MCF 10A (cell line): ENCODE measurements at regions not wholly inside any gene's neighbourhood (a gene's known extent, or its start where the extent isn't known, plus 50 kb on each side); places are given as distances from the start of the nearest gene placed in this dataset.

Experiments
- BruUV-seq: library from RNA; stranded (reverse); fragments of 400-500 nt; replicated peaks from 2 replicates; lab custom pipeline; 2021; lab: Mats Ljungman, UMichigan
- CTCF ChIA-PET: fragments of 300-600 bp; sonication (Branson Sonifier 250); formaldehyde crosslinking; extraction: SDS; loops from one replicate; lab custom pipeline; 2021; ENCODE audit warnings: antibody characterized with exemption, inconsistent platforms; lab: Yijun Ruan, JAX
- POLR2A ChIA-PET: fragments of 300-600, 350-650 bp; sonication (Branson Sonifier 250); formaldehyde crosslinking; extraction: SDS; loops from one replicate; lab custom pipeline; 2020; ENCODE audit warnings: antibody characterized with exemption, inconsistent platforms; lab: Yijun Ruan, JAX
- DNase-seq: peaks from one replicate; pipeline ENCODE4 v3.0.0-alpha.2; 2018; ENCODE audit not compliant: unreplicated experiment
- H3K27ac Mint-ChIP-seq: one replicate; pipeline ENCODE4 v1.8.0; 2022; ENCODE audit warnings: mild to moderate bottlenecking, low read depth, mixed read lengths; ENCODE audit not compliant: unreplicated experiment
- H3K27me3 Mint-ChIP-seq: one replicate; pipeline ENCODE4 v1.8.0; 2022; ENCODE audit warnings: mixed read lengths; ENCODE audit not compliant: insufficient read depth, unreplicated experiment
- H3K36me3 Mint-ChIP-seq: one replicate; pipeline ENCODE4 v1.8.0; 2022; ENCODE audit warnings: mild to moderate bottlenecking, moderate library complexity, mixed read lengths; ENCODE audit not compliant: insufficient read depth, unreplicated experiment
- H3K4me1 Mint-ChIP-seq: one replicate; pipeline ENCODE4 v1.8.0; 2022; ENCODE audit warnings: mixed read lengths; ENCODE audit not compliant: insufficient read depth, unreplicated experiment
- H3K4me3 Mint-ChIP-seq: one replicate; pipeline ENCODE4 v1.8.0; 2022; ENCODE audit warnings: mild to moderate bottlenecking, moderate library complexity, mixed read lengths; ENCODE audit not compliant: unreplicated experiment
- H3K9me3 Mint-ChIP-seq: one replicate; pipeline ENCODE4 v1.8.0; 2022; ENCODE audit warnings: mixed read lengths; ENCODE audit not compliant: unreplicated experiment
- intact Hi-C: fragments of 100-400 bp; cut with micrococcal nuclease; formaldehyde crosslinking; loops from 2 replicates; pipeline ENCODE4 v1.14.1; 2022
- TF ChIP-seq, protein P1 (sequence below): fragments of 200-600 bp; IDR thresholded peaks from one replicate; pipeline ENCODE4 v1.8.0; 2022; ENCODE audit warnings: antibody characterized with exemption, mild to moderate bottlenecking; ENCODE audit not compliant: unreplicated experiment

DNA sequence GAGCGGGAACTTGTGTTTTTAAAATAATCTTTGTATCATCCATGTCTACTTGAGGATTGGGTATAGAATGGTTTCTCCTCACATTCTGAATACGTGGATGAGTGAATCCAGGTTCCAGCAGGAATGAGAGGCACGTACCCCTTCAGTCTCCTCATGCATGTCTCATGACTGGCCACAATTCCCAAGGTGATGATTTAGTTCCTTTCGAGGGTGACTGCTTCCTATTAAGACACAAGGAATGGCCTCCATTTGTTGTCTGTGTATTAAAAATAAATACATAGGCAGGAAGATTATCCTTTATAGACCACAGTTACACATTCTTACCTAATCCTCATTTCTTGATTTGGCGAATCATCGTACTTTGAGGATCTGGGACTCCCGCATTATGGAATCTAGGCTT is 217.0 kb upstream of the LRIG1 start:
- intact Hi-C loops = loop anchor here (10.0 kb wide), 1 partner anchor 213 kb away; the partner anchor contains the start of gene LRIG1
- ChIA-PET CTCF (interaction anchor here (0.7 to 0.9 kb wide), 2 partner anchors 104 to 396 kb away, joined by 3 read pairs; no protein-coding TSS in a partner anchor), POLR2A (no interaction called here)
- H3K27ac Mint-ChIP-seq = no peak overlapping the region
- H3K4me3 Mint-ChIP-seq = no peak overlapping the region
- H3K36me3 Mint-ChIP-seq = no peaks in the 10 kb centered on the region
- no TSS peak for BruUV-seq
- DNase-seq = no peak
- H3K27me3 Mint-ChIP-seq = no peaks in the 10 kb centered on the region
- TF ChIP-seq, protein P1, sequence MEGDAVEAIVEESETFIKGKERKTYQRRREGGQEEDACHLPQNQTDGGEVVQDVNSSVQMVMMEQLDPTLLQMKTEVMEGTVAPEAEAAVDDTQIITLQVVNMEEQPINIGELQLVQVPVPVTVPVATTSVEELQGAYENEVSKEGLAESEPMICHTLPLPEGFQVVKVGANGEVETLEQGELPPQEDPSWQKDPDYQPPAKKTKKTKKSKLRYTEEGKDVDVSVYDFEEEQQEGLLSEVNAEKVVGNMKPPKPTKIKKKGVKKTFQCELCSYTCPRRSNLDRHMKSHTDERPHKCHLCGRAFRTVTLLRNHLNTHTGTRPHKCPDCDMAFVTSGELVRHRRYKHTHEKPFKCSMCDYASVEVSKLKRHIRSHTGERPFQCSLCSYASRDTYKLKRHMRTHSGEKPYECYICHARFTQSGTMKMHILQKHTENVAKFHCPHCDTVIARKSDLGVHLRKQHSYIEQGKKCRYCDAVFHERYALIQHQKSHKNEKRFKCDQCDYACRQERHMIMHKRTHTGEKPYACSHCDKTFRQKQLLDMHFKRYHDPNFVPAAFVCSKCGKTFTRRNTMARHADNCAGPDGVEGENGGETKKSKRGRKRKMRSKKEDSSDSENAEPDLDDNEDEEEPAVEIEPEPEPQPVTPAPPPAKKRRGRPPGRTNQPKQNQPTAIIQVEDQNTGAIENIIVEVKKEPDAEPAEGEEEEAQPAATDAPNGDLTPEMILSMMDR = no peak
- no peaks in the 10 kb centered on the region for H3K9me3 Mint-ChIP-seq
- H3K4me1 Mint-ChIP-seq = no peaks in the 10 kb centered on the region

DNA sequence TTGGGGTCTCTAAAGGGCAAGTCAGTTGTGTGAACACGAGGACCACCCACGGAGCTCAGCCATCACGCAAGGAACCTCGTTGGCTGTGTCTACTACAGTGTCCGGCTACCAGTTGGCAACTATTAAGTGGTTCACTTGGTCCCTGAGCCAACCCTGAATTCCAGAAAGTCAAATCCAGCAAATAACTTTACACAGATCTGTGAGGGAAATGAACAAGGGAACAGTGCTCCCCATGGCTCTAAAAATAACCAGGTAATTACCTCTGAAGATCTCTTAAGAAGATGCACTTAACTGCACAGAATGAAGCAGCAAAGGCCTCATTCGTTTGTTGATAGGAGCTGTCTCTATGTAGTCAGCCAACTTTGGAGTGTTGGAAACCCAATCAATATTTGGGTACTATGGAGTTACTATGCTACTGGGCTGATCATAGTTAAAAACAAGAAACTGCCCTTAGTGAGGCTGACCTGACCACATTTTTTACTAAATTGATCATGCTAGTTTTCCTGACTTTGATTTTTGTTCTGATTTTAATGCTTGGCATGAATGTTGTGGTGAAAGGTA is 219.1 kb upstream of the LRIG1 start:
- no peaks in the 10 kb centered on the region for H3K9me3 Mint-ChIP-seq
- ChIA-PET POLR2A (no interaction called here), CTCF (no interaction called here)
- BruUV-seq = no TSS peak
- intact Hi-C loops = loop anchor here (10.0 kb wide), 1 partner anchor 215 kb away; the partner anchor contains the start of gene LRIG1
- H3K4me1 Mint-ChIP-seq = no peaks in the 10 kb centered on the region
- H3K27me3 Mint-ChIP-seq = no peaks in the 10 kb centered on the region
- H3K4me3 Mint-ChIP-seq = no peak overlapping the region
- TF ChIP-seq, protein P1 = no peak
- H3K36me3 Mint-ChIP-seq = no peaks in the 10 kb centered on the region
- DNase-seq = no peak
- no peak overlapping the region for H3K27ac Mint-ChIP-seq

DNA sequence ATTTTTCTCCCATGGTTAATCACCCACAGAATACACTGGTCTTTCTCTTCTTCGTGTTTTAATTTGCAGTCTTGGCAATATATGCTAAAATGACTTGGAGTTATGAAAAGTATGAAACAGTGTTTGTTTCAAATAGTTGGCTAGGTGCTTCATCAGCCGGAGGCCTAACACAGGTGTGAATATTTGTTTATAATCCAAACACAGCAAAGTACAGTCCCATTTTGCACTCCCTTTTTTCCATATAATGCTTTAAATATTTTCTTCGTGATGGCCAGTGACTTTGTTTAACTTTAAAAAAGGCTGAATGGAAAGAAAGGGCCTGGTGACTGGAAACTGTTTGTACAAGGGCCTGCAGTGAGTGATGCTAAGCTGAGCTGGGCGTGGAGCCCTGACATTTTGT is 219.7 kb upstream of the LRIG1 start:
- no peaks in the 10 kb centered on the region for H3K4me1 Mint-ChIP-seq
- H3K27me3 Mint-ChIP-seq = no peaks in the 10 kb centered on the region
- no TSS peak for BruUV-seq
- intact Hi-C loops = no loop called here
- ChIA-PET POLR2A (no interaction called here), CTCF (no interaction called here)
- TF ChIP-seq, protein P1 = no peak
- no peak for DNase-seq
- no peak overlapping the region for H3K27ac Mint-ChIP-seq
- H3K4me3 Mint-ChIP-seq = no peak overlapping the region
- no peaks in the 10 kb centered on the region for H3K36me3 Mint-ChIP-seq
- H3K9me3 Mint-ChIP-seq = no peaks in the 10 kb centered on the region

DNA sequence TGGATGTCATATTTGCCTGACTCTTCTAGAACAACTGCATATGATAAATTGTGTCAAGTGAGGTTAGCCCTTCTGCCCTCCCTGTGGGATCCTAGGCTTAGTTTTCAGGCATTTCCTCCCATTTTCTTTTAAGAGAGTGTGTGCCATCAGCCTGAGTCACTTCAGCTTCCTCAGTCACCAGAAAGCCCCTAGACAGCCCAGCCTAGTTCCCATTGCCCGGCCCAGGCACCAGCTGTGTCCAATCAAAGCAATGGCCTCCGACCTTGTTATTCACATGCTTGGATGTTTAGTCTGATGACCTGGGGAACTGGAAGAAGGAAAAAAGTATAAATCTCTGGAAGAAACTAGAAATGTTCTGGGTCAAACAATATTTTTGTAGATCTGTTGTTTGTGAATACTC is 221.9 kb upstream of the LRIG1 start:
- BruUV-seq = no TSS peak
- intact Hi-C loops = no loop called here
- H3K4me1 Mint-ChIP-seq = peaks cover 6% of the 10 kb centered on the region
- no peaks in the 10 kb centered on the region for H3K9me3 Mint-ChIP-seq
- no peak overlapping the region for H3K27ac Mint-ChIP-seq
- H3K27me3 Mint-ChIP-seq = no peaks in the 10 kb centered on the region
- no peak overlapping the region for H3K4me3 Mint-ChIP-seq
- TF ChIP-seq, protein P1 = no peak
- ChIA-PET CTCF (interaction anchor here (0.6 kb wide), 1 partner anchor 231 kb away, joined by 3 read pairs; no protein-coding TSS in a partner anchor), POLR2A (no interaction called here)
- no peak for DNase-seq
- H3K36me3 Mint-ChIP-seq = no peaks in the 10 kb centered on the region
